MM.1S (cell line): ENCODE measurements at regions not wholly inside any gene's neighbourhood (a gene's known extent, or its start where the extent isn't known, plus 50 kb on each side); places are given as distances from the start of the nearest gene placed in this dataset.

Experiments used
- EZH2 ChIP-seq: fragments of 300-600 bp; sonication (generic); optimal IDR thresholded peaks from 2 replicates; pipeline ENCODE3; 2017; ENCODE audit warnings: low read depth, mild to moderate bottlenecking, antibody characterized with exemption, low read length, mixed read lengths
- EZH2phosphoT487 ChIP-seq: fragments of 300-600 bp; sonication (generic); IDR thresholded peaks from 2 replicates; pipeline ENCODE4 v1.6.1; 2018; ENCODE audit warnings: antibody characterized with exemption, low read length

DNA sequence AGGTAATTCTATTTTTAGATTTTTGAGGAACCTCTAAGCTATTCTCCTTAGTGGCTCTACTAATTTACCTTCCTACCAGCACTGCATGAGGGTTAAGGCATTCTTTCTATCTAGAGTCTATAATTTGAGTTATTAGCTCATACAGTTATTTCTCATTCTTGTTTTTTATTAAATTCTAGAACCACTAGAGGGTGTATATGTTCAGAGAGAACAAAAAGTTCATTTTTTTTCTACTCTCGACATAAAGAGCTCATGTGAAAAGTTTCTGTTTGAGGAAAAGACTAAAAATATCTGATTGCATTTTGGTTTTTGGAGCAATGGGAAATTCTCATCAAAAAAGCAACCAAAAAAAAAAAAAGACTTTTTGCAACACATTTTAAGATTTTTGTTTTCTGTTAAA lies 57.0 kb upstream of the LRAT start:
- no peak for TF ChIP-seq EZH2
- TF ChIP-seq EZH2phosphoT487 = no peak
